ENCODE measurements at regions not wholly inside any gene's neighbourhood (a gene's known extent, or its start where the extent isn't known, plus 50 kb on each side); places are given as distances from the start of the nearest gene placed in this dataset.

GRCh38 chr3:14273901-14274611 lies 95.4 kb downstream of the LSM3 start:
- no peak for DNase-seq

- no peak for DNase-seq
Measured at GRCh38 chr3:14274612-14274936, 96.0 kb downstream of the LSM3 start.

GRCh38 chr3:14274999-14275961 lies 96.7 kb downstream of the LSM3 start:
- no peak for DNase-seq

DNA sequence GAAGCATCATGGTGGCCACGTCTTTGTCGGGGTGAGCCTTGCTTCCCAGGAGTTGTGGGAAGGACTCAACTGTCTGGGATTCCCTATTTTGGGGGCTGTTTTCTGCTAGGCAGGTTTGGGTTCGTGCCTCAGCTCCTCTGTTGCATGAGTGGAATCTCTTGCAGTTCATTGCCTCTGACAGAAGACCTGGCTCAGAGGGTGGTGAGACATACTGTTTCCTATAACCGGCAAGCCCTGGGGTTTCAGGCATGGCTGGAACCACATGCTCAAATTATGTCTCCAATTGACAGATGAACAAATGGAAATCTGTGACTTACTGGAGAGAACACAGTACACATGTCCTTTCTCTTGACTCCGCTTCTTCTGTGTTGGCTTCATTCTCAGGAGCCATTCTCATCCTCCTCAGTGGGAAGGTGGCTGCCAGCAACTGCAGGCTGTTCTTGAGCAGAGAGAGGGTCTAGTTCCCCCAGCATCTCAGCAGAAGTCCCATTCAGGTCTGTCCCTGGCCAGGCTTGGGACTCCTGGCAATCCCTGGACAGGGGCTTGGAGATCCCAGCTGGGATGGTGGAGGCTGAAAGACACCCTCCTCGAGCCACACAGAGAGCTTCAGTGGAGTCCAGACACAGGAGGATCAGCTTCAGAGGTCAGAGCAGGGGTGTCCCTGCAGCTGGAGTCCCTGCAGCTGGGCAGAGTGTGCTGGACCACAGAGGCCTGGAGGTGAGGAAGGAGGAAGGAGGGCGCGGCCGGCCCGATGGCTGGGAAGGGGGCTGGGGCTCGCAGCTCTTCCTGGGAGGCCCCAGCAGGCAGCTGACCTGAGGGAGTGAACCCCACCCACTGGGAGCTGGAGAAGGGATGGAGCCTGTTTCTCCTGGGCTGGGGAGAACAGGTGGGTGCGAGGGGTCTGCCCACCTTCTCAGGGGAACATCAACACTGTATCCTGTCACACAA lies 97.6 kb downstream of the LSM3 start:
- DNase-seq: no peak

- no peak for DNase-seq
Measured at GRCh38 chr3:14277557-14277956, 98.9 kb downstream of the LSM3 start.

DNA sequence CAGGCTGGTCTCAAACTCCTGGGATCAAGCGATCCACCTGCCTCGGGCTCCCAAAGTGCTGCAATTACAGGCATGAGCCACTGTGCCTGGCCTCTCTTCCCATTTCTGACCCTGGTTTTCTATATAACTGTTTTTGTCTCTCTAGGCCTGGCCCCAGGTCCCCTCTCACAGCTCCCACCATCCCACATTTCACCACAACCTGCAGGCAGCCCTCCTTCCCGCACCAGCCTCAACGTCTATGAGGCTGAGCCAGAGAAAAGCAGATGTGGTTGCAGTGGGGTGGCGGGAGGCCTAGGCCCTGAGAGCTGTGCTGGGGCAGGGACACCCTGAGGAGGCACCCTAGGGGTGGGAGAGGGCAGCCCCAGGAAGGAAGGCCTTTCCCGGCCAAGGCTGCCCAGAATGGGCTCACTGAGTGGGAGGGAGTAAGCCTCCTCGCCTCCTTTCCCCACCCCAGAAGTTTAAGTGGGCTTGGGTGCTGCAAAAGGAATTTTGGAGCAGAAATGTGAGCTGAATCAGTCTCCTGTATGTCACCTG lies 99.7 kb downstream of the LSM3 start:
- DNase-seq: no peak

DNA sequence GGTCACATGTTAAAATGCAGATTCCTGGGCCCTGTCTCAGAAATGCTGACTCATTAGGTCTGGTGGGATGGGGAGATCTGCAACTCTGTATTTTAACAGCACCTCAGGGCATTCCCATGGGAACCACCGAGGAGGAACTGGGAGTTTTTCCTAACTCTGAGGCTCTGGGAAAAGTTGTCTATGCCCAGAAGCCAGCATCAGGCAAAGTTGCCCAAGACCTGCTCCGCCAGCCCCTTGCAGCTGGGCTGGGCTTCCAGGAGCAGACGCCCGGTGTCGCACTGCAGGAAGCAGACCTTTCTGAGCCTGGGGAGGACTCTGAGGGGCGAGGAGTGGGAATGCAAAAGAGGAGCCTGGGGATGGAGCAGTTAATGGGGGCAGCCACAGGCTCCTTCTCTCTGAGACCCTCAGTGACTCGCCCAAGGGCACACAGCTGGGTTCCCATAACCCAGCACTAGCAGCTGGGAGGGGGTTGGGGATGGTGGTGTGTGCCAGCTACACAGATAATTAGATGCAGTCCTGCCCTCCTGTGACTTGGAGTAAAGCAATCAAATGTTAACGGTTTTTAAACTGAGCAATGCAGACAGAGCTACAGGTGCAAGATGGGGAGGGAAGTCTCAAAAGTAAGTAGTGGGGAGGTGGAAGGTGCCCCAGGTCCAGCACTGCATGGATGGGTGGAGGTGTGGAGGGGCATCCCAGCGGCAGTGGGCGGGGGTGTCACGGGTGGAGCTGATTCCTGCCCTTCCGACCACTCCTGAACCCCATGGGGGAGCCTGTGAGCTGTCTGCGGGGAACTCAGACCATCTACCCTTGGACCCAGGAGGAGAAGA lies 100.4 kb downstream of the LSM3 start:
- DNase-seq: no peak

DNA sequence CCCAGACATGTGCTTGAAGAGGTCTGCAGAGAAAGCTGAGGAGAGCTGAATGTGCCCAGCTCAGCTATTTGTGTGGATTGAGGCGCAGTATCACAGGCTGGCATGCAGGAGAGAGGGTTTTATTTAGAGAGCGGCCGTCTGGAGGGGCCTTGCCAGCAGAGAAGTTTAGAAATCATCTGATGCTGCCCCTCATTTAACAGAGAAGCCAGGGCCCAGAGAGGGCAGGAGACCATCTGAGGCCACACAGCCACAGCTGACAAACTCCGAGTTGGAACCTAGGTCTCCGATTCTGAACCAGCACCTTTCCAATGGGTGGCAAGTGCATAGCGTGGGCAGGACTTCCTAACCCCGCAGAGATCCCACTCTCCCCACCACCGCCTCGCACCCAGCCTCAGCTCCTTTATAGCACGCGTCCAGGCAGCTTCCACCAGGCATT lies 101.0 kb downstream of the LSM3 start:
- no peak for DNase-seq

DNA sequence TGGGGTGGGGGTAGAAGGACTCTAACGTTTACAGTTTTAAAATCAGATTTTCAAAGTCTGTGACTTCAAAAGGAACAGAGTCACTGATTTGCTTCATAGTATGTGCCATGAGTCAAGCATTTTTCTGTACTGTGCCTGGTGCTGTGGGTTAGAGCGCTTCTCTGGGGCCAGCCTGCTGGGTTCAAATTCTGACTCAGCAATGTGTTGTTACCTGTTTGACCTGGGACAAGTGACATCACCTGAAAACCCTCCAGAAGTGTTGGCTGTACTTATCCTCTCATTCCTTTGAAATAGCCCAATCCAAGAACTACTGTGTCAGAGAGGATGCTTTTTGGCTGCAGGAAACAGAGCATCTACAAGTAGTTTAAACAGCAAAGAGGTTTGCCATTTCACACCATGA lies 101.7 kb downstream of the LSM3 start:
- DNase-seq: no peak

- DNase-seq: no peak
Measured at GRCh38 chr3:14281053-14281452, 102.4 kb downstream of the LSM3 start.

DNA sequence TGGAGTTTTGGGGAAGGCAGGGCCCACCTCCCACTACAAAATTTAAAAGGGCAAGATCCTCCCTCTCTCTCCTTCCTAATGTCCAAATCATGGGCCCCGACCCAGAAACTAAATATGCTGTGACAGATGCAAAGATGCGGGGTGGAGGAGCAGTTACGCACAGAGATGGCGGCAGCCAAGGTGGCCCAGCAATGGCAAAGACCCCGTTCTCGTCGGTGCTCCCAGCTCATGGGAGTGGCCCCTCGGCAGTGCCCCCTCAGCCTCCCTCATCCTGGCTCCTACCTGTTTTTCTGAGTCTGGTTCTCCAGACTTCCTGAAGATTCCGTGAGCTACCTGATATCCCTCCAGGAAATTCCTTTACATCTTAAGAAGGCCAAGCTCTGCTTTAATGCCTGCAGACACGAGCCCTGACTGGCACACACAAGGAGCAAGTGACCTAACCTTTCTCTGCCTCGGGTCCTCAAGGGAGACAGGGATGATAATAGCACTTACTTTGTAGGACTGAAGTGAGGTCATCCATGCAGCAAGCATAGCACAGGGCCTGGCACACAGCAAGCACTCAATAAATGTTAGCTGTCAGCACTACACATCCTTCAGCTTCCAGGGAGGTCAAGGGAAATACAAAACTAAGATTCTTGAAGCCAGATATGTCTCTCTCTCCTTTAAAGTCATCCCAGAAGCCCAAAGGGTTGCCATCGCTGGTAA lies 103.5 kb downstream of the LSM3 start:
- DNase-seq: no peak

- no peak for DNase-seq
Measured at GRCh38 chr3:14282706-14283075, 104.1 kb downstream of the LSM3 start.

DNA sequence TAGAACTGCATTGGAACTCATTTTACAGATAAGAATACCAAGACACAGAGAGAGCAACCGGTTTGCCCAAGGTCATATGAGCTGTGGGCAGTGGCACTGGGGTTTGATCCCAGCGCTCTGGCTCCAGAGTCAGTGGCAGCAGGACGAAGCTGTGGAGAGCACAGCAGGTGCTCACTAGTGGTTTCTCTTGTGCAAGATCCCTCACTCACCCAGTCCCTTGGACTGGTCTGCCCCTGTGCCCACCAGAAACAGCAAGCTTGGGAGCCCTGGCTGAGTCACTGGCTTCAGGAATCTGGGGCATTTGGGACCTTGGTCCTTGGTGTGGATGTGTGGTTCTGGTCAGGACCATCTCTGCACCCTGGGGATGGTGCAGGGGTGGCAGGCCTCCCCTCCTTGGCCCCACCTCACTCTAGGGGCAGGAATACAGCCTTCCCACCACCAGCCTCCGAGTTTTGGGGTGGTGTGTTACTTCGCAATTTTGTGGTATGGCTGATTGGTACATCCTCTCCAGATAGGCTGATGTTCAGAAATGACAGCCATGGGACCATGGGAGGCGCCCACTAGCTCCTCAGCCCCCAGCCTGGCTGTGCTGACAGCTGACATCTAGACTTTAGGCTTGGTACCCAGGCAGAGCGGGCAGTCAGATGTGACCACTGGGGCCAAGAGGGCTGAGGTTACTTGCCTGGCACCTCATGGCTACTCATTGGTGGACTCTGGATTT lies 104.6 kb downstream of the LSM3 start:
- no peak for DNase-seq

GRCh38 chr3:14283813-14284438 lies 105.3 kb downstream of the LSM3 start:
- no peak for DNase-seq

- DNase-seq: no peak
Measured at GRCh38 chr3:14284694-14285547, 106.3 kb downstream of the LSM3 start.

- DNase-seq: no peak
Measured at GRCh38 chr3:14285548-14285925, 106.9 kb downstream of the LSM3 start.

GRCh38 chr3:14286887-14287500 lies 108.4 kb downstream of the LSM3 start:
- no peak for DNase-seq

- no peak for DNase-seq
Measured at GRCh38 chr3:14288177-14288788, 109.7 kb downstream of the LSM3 start.

All from activated CD8-positive, alpha-beta memory T cell treated with anti-CD3 and anti-CD28 coated beads, Interleukin-2, amount 50 U/mL, for 4 hours (primary cell).